ENCODE measurements at regions not wholly inside any gene's neighbourhood (a gene's known extent, or its start where the extent isn't known, plus 50 kb on each side); places are given as distances from the start of the nearest gene placed in this dataset.

- no peak overlapping the region for H2AFZ ChIP-seq (ENCODE audit: low read depth, low read length, severe bottlenecking)
- H4K20me1 ChIP-seq (ENCODE audit: low read depth, low read length) = no peaks in the 10 kb centered on the region
- H3K4me3 ChIP-seq (ENCODE audit: insufficient read depth, low read length, poor library complexity, severe bottlenecking) = no peak overlapping the region
- H3K27me3 ChIP-seq (ENCODE audit: low read length) = no peaks in the 10 kb centered on the region
- H3K4me2 ChIP-seq (ENCODE audit: low read depth, low read length, poor library complexity, severe bottlenecking) = no peak overlapping the region
- no peaks in the 10 kb centered on the region for H3K79me2 ChIP-seq (ENCODE audit: insufficient read depth, low read length)
- no peak overlapping the region for H3K27ac ChIP-seq (ENCODE audit: low read depth, low read length)
- H3F3A ChIP-seq (ENCODE audit: insufficient read depth) = no peaks in the 10 kb centered on the region
- no peaks in the 10 kb centered on the region for H3K9me2 ChIP-seq (replicated peaks; ENCODE audit: insufficient read depth, low read length)
- no peaks in the 10 kb centered on the region for H3K9me3 ChIP-seq (ENCODE audit: insufficient read depth, low read length)
- H3K9ac ChIP-seq (ENCODE audit: low read length) = no peak overlapping the region
- no peaks in the 10 kb centered on the region for H3K36me3 ChIP-seq (ENCODE audit: low read length)
- TF ChIP-seq EZH2phosphoT487 (conservative IDR thresholded peaks at IDR 0.05; ENCODE audit: low read length) (no peak), CTCF (IDR thresholded peaks at IDR 0.05; ENCODE audit: insufficient read depth, low read length, poor library complexity, severe bottlenecking) (no peak)
Observed at GRCh38 chr3:158977497-158977896, 175.6 kb downstream of the MFSD1 start.

- Histone ChIP-seq H3K79me2 (ENCODE audit: insufficient read depth, low read length) (no peaks in the 10 kb centered on the region), H3F3A (ENCODE audit: insufficient read depth) (no peaks in the 10 kb centered on the region), H2AFZ (ENCODE audit: low read depth, low read length, severe bottlenecking) (no peak overlapping the region), H4K20me1 (ENCODE audit: low read depth, low read length) (no peaks in the 10 kb centered on the region), H3K9ac (ENCODE audit: low read length) (no peak overlapping the region), H3K27ac (ENCODE audit: low read depth, low read length) (no peak overlapping the region), H3K27me3 (ENCODE audit: low read length) (no peaks in the 10 kb centered on the region), H3K9me2 (replicated peaks; ENCODE audit: insufficient read depth, low read length) (no peaks in the 10 kb centered on the region), H3K4me3 (ENCODE audit: insufficient read depth, low read length, poor library complexity, severe bottlenecking) (no peak overlapping the region), H3K36me3 (ENCODE audit: low read length) (no peaks in the 10 kb centered on the region), H3K9me3 (ENCODE audit: insufficient read depth, low read length) (no peaks in the 10 kb centered on the region), H3K4me2 (ENCODE audit: low read depth, low read length, poor library complexity, severe bottlenecking) (no peak overlapping the region)
- TF ChIP-seq EZH2phosphoT487 (conservative IDR thresholded peaks at IDR 0.05; ENCODE audit: low read length) (no peak), CTCF (IDR thresholded peaks at IDR 0.05; ENCODE audit: insufficient read depth, low read length, poor library complexity, severe bottlenecking) (no peak)
Observed at GRCh38 chr3:158983216-158984099, 181.6 kb downstream of the MFSD1 start.

GRCh38 chr3:158991146-158991705, 189.4 kb downstream of the MFSD1 start:
- TF ChIP-seq CTCF (IDR thresholded peaks at IDR 0.05; ENCODE audit: insufficient read depth, low read length, poor library complexity, severe bottlenecking) (no peak), EZH2phosphoT487 (conservative IDR thresholded peaks at IDR 0.05; ENCODE audit: low read length) (no peak)
- Histone ChIP-seq H3K9ac (ENCODE audit: low read length) (no peak overlapping the region), H3K4me2 (ENCODE audit: low read depth, low read length, poor library complexity, severe bottlenecking) (no peak overlapping the region), H4K20me1 (ENCODE audit: low read depth, low read length) (no peaks in the 10 kb centered on the region), H3K79me2 (ENCODE audit: insufficient read depth, low read length) (no peaks in the 10 kb centered on the region), H3K4me3 (ENCODE audit: insufficient read depth, low read length, poor library complexity, severe bottlenecking) (no peak overlapping the region), H3F3A (ENCODE audit: insufficient read depth) (no peaks in the 10 kb centered on the region), H3K9me3 (ENCODE audit: insufficient read depth, low read length) (no peaks in the 10 kb centered on the region), H3K9me2 (replicated peaks; ENCODE audit: insufficient read depth, low read length) (no peaks in the 10 kb centered on the region), H2AFZ (ENCODE audit: low read depth, low read length, severe bottlenecking) (no peak overlapping the region), H3K27me3 (ENCODE audit: low read length) (no peaks in the 10 kb centered on the region), H3K36me3 (ENCODE audit: low read length) (no peaks in the 10 kb centered on the region), H3K27ac (ENCODE audit: low read depth, low read length) (no peak overlapping the region)

Measured in SU-DHL-6 (cell line).